Activated naive CD8-positive, alpha-beta T cell treated with anti-CD3 and anti-CD28 coated beads, Interleukin-2, amount 50 U/mL, for 24 hours (primary cell): ENCODE measurements at regions not wholly inside any gene's neighbourhood (a gene's known extent, or its start where the extent isn't known, plus 50 kb on each side); places are given as distances from the start of the nearest gene placed in this dataset.

ENCODE experiments used
- ATAC-seq: fragments of 150-1000 bp; cut with Tn5 transposase; one replicate; pipeline ENCODE4 v1.10.0; 2021
- DNase-seq: peaks from one replicate; pipeline ENCODE4 v3.0.0; 2021
- H3K27ac Mint-ChIP-seq: one replicate; pipeline ENCODE4 v1.8.0; 2021; ENCODE audit warnings: mild to moderate bottlenecking, mixed read lengths
- H3K27me3 Mint-ChIP-seq: one replicate; pipeline ENCODE4 v1.8.0; 2021; ENCODE audit warnings: mixed read lengths
- H3K36me3 Mint-ChIP-seq: one replicate; pipeline ENCODE4 v1.8.0; 2021; ENCODE audit warnings: low read depth, mixed read lengths
- H3K4me1 Mint-ChIP-seq: one replicate; pipeline ENCODE4 v1.8.0; 2021; ENCODE audit warnings: mixed read lengths
- H3K4me3 Mint-ChIP-seq: one replicate; pipeline ENCODE4 v1.8.0; 2021; ENCODE audit warnings: mild to moderate bottlenecking, moderate library complexity, mixed read lengths
- H3K9me3 Mint-ChIP-seq: one replicate; pipeline ENCODE4 v1.8.0; 2021; ENCODE audit warnings: mixed read lengths

- Mint-ChIP-seq H3K27me3 (peaks cover 2% of the 10 kb centered on the region), H3K4me3 (no peak overlapping the region), H3K4me1 (no peaks in the 10 kb centered on the region), H3K9me3 (no peaks in the 10 kb centered on the region), H3K36me3 (no peaks in the 10 kb centered on the region), H3K27ac (no peak overlapping the region)
- no peak for ATAC-seq
- no peak for DNase-seq
Measured at GRCh38 chr13:91115776-91116175, 231.7 kb upstream of the MIR17HG start.

GRCh38 chr13:91117351-91117750 lies 230.1 kb upstream of the MIR17HG start:
- peaks cover 2% of the 10 kb centered on the region for H3K27me3 Mint-ChIP-seq
- no peak for ATAC-seq
- no peak overlapping the region for H3K27ac Mint-ChIP-seq
- H3K9me3 Mint-ChIP-seq, result no peaks in the 10 kb centered on the region
- H3K36me3 Mint-ChIP-seq, result no peaks in the 10 kb centered on the region
- H3K4me3 Mint-ChIP-seq, result no peak overlapping the region
- DNase-seq, result no peak
- H3K4me1 Mint-ChIP-seq, result no peaks in the 10 kb centered on the region

- Mint-ChIP-seq H3K27ac (no peak overlapping the region), H3K4me1 (no peaks in the 10 kb centered on the region), H3K36me3 (no peaks in the 10 kb centered on the region), H3K27me3 (peaks cover 4% of the 10 kb centered on the region), H3K9me3 (no peaks in the 10 kb centered on the region), H3K4me3 (no peak overlapping the region)
- no peak for ATAC-seq
- DNase-seq, result no peak
Measured at GRCh38 chr13:91119643-91120042, 227.8 kb upstream of the MIR17HG start.

- ATAC-seq (no peak), DNase-seq (no peak)
- Mint-ChIP-seq H3K27ac (no peak overlapping the region), H3K27me3 (peaks cover 2% of the 10 kb centered on the region), H3K36me3 (no peaks in the 10 kb centered on the region), H3K4me1 (no peaks in the 10 kb centered on the region), H3K4me3 (no peak overlapping the region), H3K9me3 (no peaks in the 10 kb centered on the region)
Measured at GRCh38 chr13:91122766-91123165, 224.7 kb upstream of the MIR17HG start.

GRCh38 chr13:91123456-91124127 lies 223.9 kb upstream of the MIR17HG start:
- Mint-ChIP-seq H3K27ac (no peak overlapping the region), H3K4me3 (no peak overlapping the region), H3K36me3 (no peaks in the 10 kb centered on the region), H3K4me1 (no peaks in the 10 kb centered on the region), H3K9me3 (no peaks in the 10 kb centered on the region), H3K27me3 (peaks cover 2% of the 10 kb centered on the region)
- no peak for ATAC-seq
- no peak for DNase-seq

GRCh38 chr13:91126806-91127205 lies 220.7 kb upstream of the MIR17HG start:
- DNase-seq (no peak), ATAC-seq (peak; percentile 72)
- H3K4me3 Mint-ChIP-seq, result no peak overlapping the region
- H3K9me3 Mint-ChIP-seq, result no peaks in the 10 kb centered on the region
- peaks cover 2% of the 10 kb centered on the region for H3K27me3 Mint-ChIP-seq
- H3K27ac Mint-ChIP-seq, result no peak overlapping the region
- H3K4me1 Mint-ChIP-seq, result no peaks in the 10 kb centered on the region
- no peaks in the 10 kb centered on the region for H3K36me3 Mint-ChIP-seq

GRCh38 chr13:91127995-91128394 lies 219.5 kb upstream of the MIR17HG start:
- Mint-ChIP-seq H3K27ac (no peak overlapping the region), H3K9me3 (no peaks in the 10 kb centered on the region), H3K4me1 (no peaks in the 10 kb centered on the region), H3K27me3 (peaks cover 2% of the 10 kb centered on the region), H3K4me3 (no peak overlapping the region), H3K36me3 (no peaks in the 10 kb centered on the region)
- DNase-seq (no peak), ATAC-seq (no peak)

GRCh38 chr13:91132381-91132780 lies 215.1 kb upstream of the MIR17HG start:
- H3K36me3 Mint-ChIP-seq, result no peaks in the 10 kb centered on the region
- H3K9me3 Mint-ChIP-seq, result no peaks in the 10 kb centered on the region
- no peak overlapping the region for H3K27ac Mint-ChIP-seq
- H3K4me1 Mint-ChIP-seq, result no peaks in the 10 kb centered on the region
- H3K4me3 Mint-ChIP-seq, result no peak overlapping the region
- peaks cover 5% of the 10 kb centered on the region for H3K27me3 Mint-ChIP-seq
- ATAC-seq, result no peak
- no peak for DNase-seq

GRCh38 chr13:91132786-91133185 lies 214.7 kb upstream of the MIR17HG start:
- Mint-ChIP-seq H3K27ac (no peak overlapping the region), H3K27me3 (peaks cover 5% of the 10 kb centered on the region), H3K36me3 (no peaks in the 10 kb centered on the region), H3K4me1 (no peaks in the 10 kb centered on the region), H3K4me3 (no peak overlapping the region), H3K9me3 (no peaks in the 10 kb centered on the region)
- no peak for DNase-seq
- ATAC-seq, result no peak

GRCh38 chr13:91133941-91134802 lies 213.3 kb upstream of the MIR17HG start:
- ATAC-seq (peak; percentile 63), DNase-seq (peak; percentile 22)
- H3K27me3 Mint-ChIP-seq, result peaks cover 5% of the 10 kb centered on the region
- H3K4me3 Mint-ChIP-seq, result no peak overlapping the region
- H3K9me3 Mint-ChIP-seq, result no peaks in the 10 kb centered on the region
- H3K4me1 Mint-ChIP-seq, result no peaks in the 10 kb centered on the region
- H3K27ac Mint-ChIP-seq, result no peak overlapping the region
- H3K36me3 Mint-ChIP-seq, result no peaks in the 10 kb centered on the region

GRCh38 chr13:91134803-91135184 lies 212.7 kb upstream of the MIR17HG start:
- Mint-ChIP-seq H3K27me3 (peaks cover 5% of the 10 kb centered on the region), H3K36me3 (no peaks in the 10 kb centered on the region), H3K9me3 (no peaks in the 10 kb centered on the region), H3K4me1 (no peaks in the 10 kb centered on the region), H3K27ac (no peak overlapping the region), H3K4me3 (no peak overlapping the region)
- DNase-seq (no peak), ATAC-seq (no peak)

GRCh38 chr13:91135376-91135775 lies 212.1 kb upstream of the MIR17HG start:
- no peaks in the 10 kb centered on the region for H3K4me1 Mint-ChIP-seq
- no peak overlapping the region for H3K4me3 Mint-ChIP-seq
- peaks cover 5% of the 10 kb centered on the region for H3K27me3 Mint-ChIP-seq
- H3K9me3 Mint-ChIP-seq, result no peaks in the 10 kb centered on the region
- no peaks in the 10 kb centered on the region for H3K36me3 Mint-ChIP-seq
- ATAC-seq (no peak), DNase-seq (no peak)
- H3K27ac Mint-ChIP-seq, result no peak overlapping the region

- Mint-ChIP-seq H3K4me1 (no peaks in the 10 kb centered on the region), H3K36me3 (no peaks in the 10 kb centered on the region), H3K27ac (no peak overlapping the region), H3K4me3 (no peak overlapping the region), H3K27me3 (peaks cover 5% of the 10 kb centered on the region), H3K9me3 (no peaks in the 10 kb centered on the region)
- DNase-seq (no peak), ATAC-seq (no peak)
Measured at GRCh38 chr13:91135968-91136367, 211.5 kb upstream of the MIR17HG start.

- Mint-ChIP-seq H3K4me1 (no peaks in the 10 kb centered on the region), H3K27ac (no peak overlapping the region), H3K27me3 (peaks cover 5% of the 10 kb centered on the region), H3K4me3 (no peak overlapping the region), H3K36me3 (no peaks in the 10 kb centered on the region), H3K9me3 (no peaks in the 10 kb centered on the region)
- no peak for DNase-seq
- no peak for ATAC-seq
Measured at GRCh38 chr13:91136806-91137205, 210.7 kb upstream of the MIR17HG start.

- Mint-ChIP-seq H3K4me1 (no peaks in the 10 kb centered on the region), H3K36me3 (no peaks in the 10 kb centered on the region)
Measured at GRCh38 chr13:91139232-91139631, 208.3 kb upstream of the MIR17HG start.

More at GRCh38 chr13:91139232-91139631, 208.3 kb upstream of the MIR17HG start:
- ATAC-seq (no peak), DNase-seq (no peak)
- peaks cover 3% of the 10 kb centered on the region for H3K27me3 Mint-ChIP-seq
- H3K27ac Mint-ChIP-seq, result no peak overlapping the region
- no peaks in the 10 kb centered on the region for H3K9me3 Mint-ChIP-seq
- H3K4me3 Mint-ChIP-seq, result no peak overlapping the region
